Loucy (cell line): ENCODE measurements at regions not wholly inside any gene's neighbourhood (a gene's known extent, or its start where the extent isn't known, plus 50 kb on each side); places are given as distances from the start of the nearest gene placed in this dataset.

Experiments used
- H2AFZ ChIP-seq: fragments of 200-600 bp; sonication (generic); 2 replicates; pipeline ENCODE4 v1.6.0; 2016; ENCODE audit warnings: antibody characterized with exemption, mild to moderate bottlenecking, low read length, moderate library complexity
- H3F3A ChIP-seq: fragments of 200-600 bp; 2 replicates; pipeline ENCODE4 v1.6.0; 2016; ENCODE audit warnings: antibody characterized with exemption, low read depth, mild to moderate bottlenecking
- H3K27me3 ChIP-seq: fragments of 200-600 bp; sonication (generic); 2 replicates; pipeline ENCODE4 v1.6.1; 2014; ENCODE audit warnings: low read length, mild to moderate bottlenecking; ENCODE audit not compliant: insufficient read depth, poor library complexity, severe bottlenecking
- H3K36me3 ChIP-seq: fragments of 200-600 bp; sonication (generic); 2 replicates; pipeline ENCODE4 v1.6.1; 2016; ENCODE audit warnings: low read length; ENCODE audit not compliant: insufficient read depth
- H3K4me1 ChIP-seq: fragments of 200-600 bp; sonication (generic); 2 replicates; pipeline ENCODE4 v1.5.1; 2014; ENCODE audit warnings: low read length, mild to moderate bottlenecking; ENCODE audit not compliant: insufficient read depth, poor library complexity, severe bottlenecking
- H3K4me2 ChIP-seq: fragments of 200-600 bp; sonication (generic); 2 replicates; pipeline ENCODE4 v1.6.0; 2014; ENCODE audit warnings: antibody characterized with exemption, low read length, low read depth, mild to moderate bottlenecking; ENCODE audit not compliant: poor library complexity, severe bottlenecking
- H3K4me3 ChIP-seq: fragments of 200-600 bp; sonication (generic); 2 replicates; pipeline ENCODE4 v1.5.1; 2014; ENCODE audit warnings: low read length, mild to moderate bottlenecking, mixed read lengths; ENCODE audit not compliant: poor library complexity, severe bottlenecking
- H3K79me2 ChIP-seq: fragments of 200-600 bp; sonication (generic); 2 replicates; pipeline ENCODE4 v1.6.1; 2014; ENCODE audit warnings: low read length; ENCODE audit not compliant: insufficient read depth
- H3K9ac ChIP-seq: fragments of 200-600 bp; sonication (generic); 2 replicates; pipeline ENCODE4 v1.6.0; 2014; ENCODE audit warnings: mild to moderate bottlenecking, low read depth, low read length, moderate library complexity; ENCODE audit not compliant: poor library complexity, severe bottlenecking
- H3K9me2 ChIP-seq: fragments of 200-600 bp; sonication (generic); replicated peaks from 2 replicates; pipeline ENCODE4 v1.6.1; 2016; ENCODE audit warnings: low read depth, low read length, mixed read lengths
- H3K9me3 ChIP-seq: fragments of 200-600 bp; sonication (generic); 2 replicates; pipeline ENCODE4 v1.6.1; 2014; ENCODE audit warnings: mild to moderate bottlenecking, antibody characterized with exemption, low read length, low read depth; ENCODE audit not compliant: insufficient read depth
- H4K20me1 ChIP-seq: fragments of 200-600 bp; sonication (generic); 2 replicates; pipeline ENCODE4 v1.6.0; 2014; ENCODE audit warnings: antibody characterized with exemption, low read length, mild to moderate bottlenecking; ENCODE audit not compliant: insufficient read depth, poor library complexity, severe bottlenecking
- CTCF ChIP-seq: fragments of 200-600 bp; sonication (generic); conservative IDR thresholded peaks from 2 replicates; pipeline ENCODE4 v1.5.1; 2014; ENCODE audit warnings: mild to moderate bottlenecking, antibody characterized with exemption, low read length
- EZH2phosphoT487 ChIP-seq: fragments of 200-600 bp; IDR thresholded peaks from 2 replicates; pipeline ENCODE4 v1.6.1; 2018; ENCODE audit warnings: antibody characterized with exemption, mild to moderate bottlenecking, moderate library complexity, borderline replicate concordance

- H3K4me2 ChIP-seq = no peak overlapping the region
- H3K79me2 ChIP-seq = no peaks in the 10 kb centered on the region
- H3K9me3 ChIP-seq = no peaks in the 10 kb centered on the region
- TF ChIP-seq CTCF (no peak), EZH2phosphoT487 (no peak)
- H3K4me1 ChIP-seq = no peaks in the 10 kb centered on the region
- no peak overlapping the region for H2AFZ ChIP-seq
- no peaks in the 10 kb centered on the region for H3F3A ChIP-seq
- H3K9ac ChIP-seq = no peak overlapping the region
- no peaks in the 10 kb centered on the region for H3K36me3 ChIP-seq
- H4K20me1 ChIP-seq = no peaks in the 10 kb centered on the region
- H3K9me2 ChIP-seq = no peaks in the 10 kb centered on the region
- H3K27me3 ChIP-seq = no peaks in the 10 kb centered on the region
- H3K4me3 ChIP-seq = no peak overlapping the region
Observed at GRCh38 chr6:141667580-141668309, 465.0 kb upstream of the GJE1 start.

GRCh38 chr6:141666187-141666586, 466.5 kb upstream of the GJE1 start:
- no peaks in the 10 kb centered on the region for H3K9me2 ChIP-seq
- H3K36me3 ChIP-seq = no peaks in the 10 kb centered on the region
- TF ChIP-seq CTCF (no peak), EZH2phosphoT487 (no peak)
- H3K79me2 ChIP-seq = no peaks in the 10 kb centered on the region
- no peaks in the 10 kb centered on the region for H3K27me3 ChIP-seq
- no peaks in the 10 kb centered on the region for H3K4me1 ChIP-seq
- H3K4me2 ChIP-seq = no peak overlapping the region
- H2AFZ ChIP-seq = no peak overlapping the region
- no peaks in the 10 kb centered on the region for H4K20me1 ChIP-seq
- no peaks in the 10 kb centered on the region for H3K9me3 ChIP-seq
- H3K9ac ChIP-seq = no peak overlapping the region
- no peaks in the 10 kb centered on the region for H3F3A ChIP-seq
- H3K4me3 ChIP-seq = no peak overlapping the region

GRCh38 chr6:141664744-141665143, 468.0 kb upstream of the GJE1 start:
- Histone ChIP-seq H3K9ac (no peak overlapping the region), H3K4me3 (no peak overlapping the region), H3K36me3 (no peaks in the 10 kb centered on the region), H3K79me2 (no peaks in the 10 kb centered on the region), H3K27me3 (no peaks in the 10 kb centered on the region), H3K9me3 (no peaks in the 10 kb centered on the region), H3K4me2 (no peak overlapping the region), H3K4me1 (no peaks in the 10 kb centered on the region), H3F3A (no peaks in the 10 kb centered on the region), H3K9me2 (no peaks in the 10 kb centered on the region), H4K20me1 (no peaks in the 10 kb centered on the region), H2AFZ (no peak overlapping the region)
- TF ChIP-seq CTCF = no peak
